ENCODE measurements at regions not wholly inside any gene's neighbourhood (a gene's known extent, or its start where the extent isn't known, plus 50 kb on each side); places are given as distances from the start of the nearest gene placed in this dataset.

DNA sequence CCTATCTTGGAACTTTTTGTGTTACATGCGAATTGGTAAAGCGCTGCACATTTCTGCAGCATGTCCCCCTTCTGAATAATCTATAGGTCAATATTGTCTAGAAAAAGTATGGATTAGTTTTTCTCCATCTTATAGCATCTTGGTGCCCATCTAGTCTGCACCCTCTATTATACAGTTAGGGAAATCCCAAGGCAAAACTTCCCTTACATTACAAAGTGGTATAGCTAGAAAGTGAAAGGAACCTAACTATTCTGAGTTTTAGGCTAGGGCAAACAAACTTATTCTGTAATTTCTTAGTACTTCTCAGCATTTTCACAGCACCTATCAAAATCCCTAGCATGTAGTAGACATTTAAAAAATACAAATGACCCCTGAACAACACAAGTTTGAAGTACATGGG, 133.5 kb upstream of the CCDC28A start:
- RAD21 ChIA-PET (ENCODE audit: unreplicated experiment), result interaction anchor here (0.6 to 3.6 kb wide), 14 partner anchors 14 to 341 kb away, joined by 3 to 24 read pairs (median 6); no protein-coding TSS in a partner anchor
- no peaks in the 10 kb centered on the region for H3K79me2 ChIP-seq (ENCODE audit: control insufficient read depth, insufficient read depth, low read length)
- in situ Hi-C loops (cut with MboI), result no loop called here

More for the DNA sequence above, 133.5 kb upstream of the CCDC28A start:
- ChIA-PET CTCF (interaction anchor here (0.9 to 4.0 kb wide), 12 partner anchors 8 to 130 kb away, joined by 3 to 29 read pairs (median 6); no protein-coding TSS in a partner anchor), SMC1A (ENCODE audit: uncharacterized antibody, unreplicated experiment) (interaction anchor here (0.9 to 4.4 kb wide), 20 partner anchors 9 to 125 kb away, joined by 3 to 46 read pairs (median 8); no protein-coding TSS in a partner anchor), POLR2A (interaction anchor here (0.6 to 3.3 kb wide), 16 partner anchors 9 to 1659 kb away, joined by 3 to 31 read pairs (median 6); no protein-coding TSS in a partner anchor)
- TF ChIP-seq IKZF1 (conservative IDR thresholded peaks at IDR 0.05), result peak; percentile 36; the same call in 1 of the 2 replicates
- 0 out of 2 replicates have a peak, but pooled peaks have one; percentile 11 for TF ChIP-seq DPF2 (IDR thresholded peaks at IDR 0.05)
- TF ChIP-seq, protein P1, sequence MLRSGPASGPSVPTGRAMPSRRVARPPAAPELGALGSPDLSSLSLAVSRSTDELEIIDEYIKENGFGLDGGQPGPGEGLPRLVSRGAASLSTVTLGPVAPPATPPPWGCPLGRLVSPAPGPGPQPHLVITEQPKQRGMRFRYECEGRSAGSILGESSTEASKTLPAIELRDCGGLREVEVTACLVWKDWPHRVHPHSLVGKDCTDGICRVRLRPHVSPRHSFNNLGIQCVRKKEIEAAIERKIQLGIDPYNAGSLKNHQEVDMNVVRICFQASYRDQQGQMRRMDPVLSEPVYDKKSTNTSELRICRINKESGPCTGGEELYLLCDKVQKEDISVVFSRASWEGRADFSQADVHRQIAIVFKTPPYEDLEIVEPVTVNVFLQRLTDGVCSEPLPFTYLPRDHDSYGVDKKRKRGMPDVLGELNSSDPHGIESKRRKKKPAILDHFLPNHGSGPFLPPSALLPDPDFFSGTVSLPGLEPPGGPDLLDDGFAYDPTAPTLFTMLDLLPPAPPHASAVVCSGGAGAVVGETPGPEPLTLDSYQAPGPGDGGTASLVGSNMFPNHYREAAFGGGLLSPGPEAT (IDR thresholded peaks at IDR 0.05; ENCODE audit: low read depth), result peak; percentile 32; the same call in 1 of the 2 replicates
- TF ChIP-seq SMARCA5 (IDR thresholded peaks at IDR 0.05), result peak; percentile 33; the same call in 1 of the 2 replicates
- TF ChIP-seq GATAD2B (conservative IDR thresholded peaks at IDR 0.05; ENCODE audit: low read depth), result 0 out of 2 replicates have a peak, but pooled peaks have one; percentile 24
- TF ChIP-seq, protein P2, sequence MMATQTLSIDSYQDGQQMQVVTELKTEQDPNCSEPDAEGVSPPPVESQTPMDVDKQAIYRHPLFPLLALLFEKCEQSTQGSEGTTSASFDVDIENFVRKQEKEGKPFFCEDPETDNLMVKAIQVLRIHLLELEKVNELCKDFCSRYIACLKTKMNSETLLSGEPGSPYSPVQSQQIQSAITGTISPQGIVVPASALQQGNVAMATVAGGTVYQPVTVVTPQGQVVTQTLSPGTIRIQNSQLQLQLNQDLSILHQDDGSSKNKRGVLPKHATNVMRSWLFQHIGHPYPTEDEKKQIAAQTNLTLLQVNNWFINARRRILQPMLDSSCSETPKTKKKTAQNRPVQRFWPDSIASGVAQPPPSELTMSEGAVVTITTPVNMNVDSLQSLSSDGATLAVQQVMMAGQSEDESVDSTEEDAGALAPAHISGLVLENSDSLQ (IDR thresholded peaks at IDR 0.05), result no peak
- TF ChIP-seq TCF3 (IDR thresholded peaks at IDR 0.05; ENCODE audit: borderline replicate concordance, insufficient read depth, low read depth, low read length), result no peak
- peak overlapping the region; percentile 18; the same call in 1 of the 2 replicates for H3K4me2 ChIP-seq (ENCODE audit: control insufficient read depth, insufficient read depth)
- H3K4me1 ChIP-seq (ENCODE audit: control insufficient read depth, insufficient read depth, low read length), result no peaks in the 10 kb centered on the region
- no peak overlapping the region for H2AFZ ChIP-seq (ENCODE audit: control insufficient read depth, low read depth, low read length)
- no peaks in the 10 kb centered on the region for H3K9me3 ChIP-seq (replicated peaks; ENCODE audit: control insufficient read depth, insufficient read depth, low read length)
- no peak overlapping the region for H3K27ac ChIP-seq (ENCODE audit: control insufficient read depth, insufficient read depth)
- H3K27me3 ChIP-seq (replicated peaks in 1 of 2; ENCODE audit: control insufficient read depth in 2 of 2, insufficient read depth in 2 of 2, low read length in 1 of 2), result no peaks in the 10 kb centered on the region
- no peak overlapping the region for H3K4me3 ChIP-seq
- intact Hi-C loops (cut with micrococcal nuclease; ENCODE audit: unreplicated experiment), result loop anchor here (2.0 kb wide), 1 partner anchor 47 kb away; no protein-coding TSS in a partner anchor
- no peaks in the 10 kb centered on the region for H3K36me3 ChIP-seq (ENCODE audit: control insufficient read depth in 2 of 2, insufficient read depth in 2 of 2, low read length in 1 of 2)
- FAIRE-seq (no peak), ATAC-seq (peak; percentile 92), DNase-seq (ENCODE audit: low read depth, low spot score) (no peak)
- BruUV-seq (replicated peaks), result no TSS peak
- no peaks in the 10 kb centered on the region for H4K20me1 ChIP-seq (ENCODE audit: control insufficient read depth, insufficient read depth)
- H3K9ac ChIP-seq (ENCODE audit: control insufficient read depth, insufficient read depth, low read length), result no peak overlapping the region
- WGBS (ENCODE audit: insufficient coverage, insufficient replicate concordance, low lambda C conversion rate, missing lambda C conversion rate), result 98% methylated on average over 2 of the region's 2 CpGs

Measured in GM12878 (cell line).